Activated CD4-positive, alpha-beta T cell treated with anti-CD3 and anti-CD28 coated beads for 36 hours (primary cell): ENCODE measurements at regions not wholly inside any gene's neighbourhood (a gene's known extent, or its start where the extent isn't known, plus 50 kb on each side); places are given as distances from the start of the nearest gene placed in this dataset.

Experiments
- ATAC-seq: fragments of 200-7000 bp; cut with Tn5 transposase; one replicate; pipeline ENCODE4 v1.10.0; 2021; ENCODE audit warnings: mild to moderate bottlenecking, moderate library complexity
- CTCF ChIA-PET: fragments of 350-600 bp; sonication (Branson Sonifier 250); formaldehyde crosslinking; loops from one replicate; lab custom pipeline; 2021; ENCODE audit warnings: antibody characterized with exemption; lab: Charles Lee
- POLR2A ChIA-PET: fragments of 350-600 bp; sonication (Branson Sonifier 250); formaldehyde crosslinking; loops from one replicate; lab custom pipeline; 2021; ENCODE audit warnings: antibody characterized with exemption, inconsistent platforms; lab: Charles Lee
- DNase-seq: peaks from one replicate; pipeline ENCODE4 v3.0.0-alpha.2; 2020
- H3K27ac Mint-ChIP-seq: one replicate; pipeline ENCODE4 v1.8.0; 2021; ENCODE audit warnings: mixed read lengths
- H3K27me3 Mint-ChIP-seq: one replicate; pipeline ENCODE4 v1.8.0; 2021; ENCODE audit warnings: mixed read lengths
- H3K36me3 Mint-ChIP-seq: one replicate; pipeline ENCODE4 v1.8.0; 2021; ENCODE audit warnings: low read depth, mixed read lengths
- H3K4me1 Mint-ChIP-seq: one replicate; pipeline ENCODE4 v1.8.0; 2021; ENCODE audit warnings: mixed read lengths
- H3K4me3 Mint-ChIP-seq: one replicate; pipeline ENCODE4 v1.8.0; 2021; ENCODE audit warnings: mild to moderate bottlenecking, moderate library complexity, mixed read lengths
- H3K9me3 Mint-ChIP-seq: one replicate; pipeline ENCODE4 v1.8.0; 2021; ENCODE audit warnings: low read depth, mixed read lengths
- intact Hi-C, 2 experiments: fragments of 100-400 bp; cut with DNase I in 1 of 2; cut with micrococcal nuclease in 1 of 2; formaldehyde crosslinking; loops; one replicate each; pipeline versions ENCODE4 v1.14.2 to v1.15.1; 2022 to 2024; cut with DNase I, micrococcal nuclease

DNA sequence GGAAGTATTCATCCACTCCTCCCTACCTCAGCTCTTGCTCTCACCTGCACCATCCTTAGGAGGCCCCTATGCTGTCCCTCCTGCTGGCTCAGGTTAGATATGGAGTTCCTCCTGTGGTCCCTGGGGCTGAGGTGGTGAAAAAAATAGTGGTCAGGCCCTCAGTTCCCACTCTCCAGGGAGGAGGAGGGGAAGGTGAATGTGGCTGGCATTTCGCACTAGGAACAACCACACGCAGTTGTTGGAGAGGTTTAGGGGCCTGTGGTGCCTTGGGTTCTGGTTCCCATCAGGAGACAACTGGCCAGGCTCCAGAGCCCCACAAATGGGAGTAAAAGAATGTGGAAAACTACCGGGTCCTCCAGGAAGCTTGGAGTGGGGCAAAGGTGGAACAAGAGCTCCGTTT is 81.7 kb upstream of the HSPA9 start:
- ChIA-PET CTCF (interaction anchor here (0.7 to 1.2 kb wide), 3 partner anchors 63 to 462 kb away, joined by 3 to 5 read pairs (median 3); no protein-coding TSS in a partner anchor), POLR2A (no interaction called here)
- intact Hi-C loops: loop anchor here in 1 of 2 experiments (10.0 kb wide), 1 partner anchor 738 kb away; the partner anchor contains the start of gene PROB1
- Mint-ChIP-seq H3K4me3 (no peak overlapping the region), H3K27me3 (peaks cover 79% of the 10 kb centered on the region), H3K27ac (no peak overlapping the region), H3K36me3 (no peaks in the 10 kb centered on the region), H3K9me3 (no peaks in the 10 kb centered on the region), H3K4me1 (peaks cover 24% of the 10 kb centered on the region)
- DNase-seq: no peak
- no peak for ATAC-seq

GRCh38 chr5:138655530-138656190 is 80.5 kb upstream of the HSPA9 start:
- Mint-ChIP-seq H3K4me3 (no peak overlapping the region), H3K27ac (no peak overlapping the region), H3K4me1 (peaks cover 24% of the 10 kb centered on the region), H3K27me3 (peaks cover 76% of the 10 kb centered on the region), H3K36me3 (no peaks in the 10 kb centered on the region), H3K9me3 (no peaks in the 10 kb centered on the region)
- DNase-seq (no peak), ATAC-seq (no peak)
- ChIA-PET CTCF (interaction anchor here (0.8 kb wide), 1 partner anchor 15 kb away, joined by 3 read pairs; no protein-coding TSS in a partner anchor), POLR2A (no interaction called here)
- intact Hi-C loops: loop anchor here in 1 of 2 experiments (2.0 to 10.0 kb wide), 2 partner anchors 83 to 739 kb away; partner anchors contain the start of gene PROB1

GRCh38 chr5:138654281-138654867 is 79.2 kb upstream of the HSPA9 start:
- POLR2A ChIA-PET: interaction anchor here (0.6 to 1.4 kb wide), 3 partner anchors 84 to 93 kb away, joined by 3 to 10 read pairs (median 5); no protein-coding TSS in a partner anchor
- intact Hi-C loops: loop anchor here (1.0 to 10.0 kb wide), 8 partner anchors 79 to 740 kb away; partner anchors contain the start of genes CTNNA1 (in 1 of the 2), HSPA9 (in 1 of the 2) and PROB1 (in 1 of the 2)

GRCh38 chr5:138653502-138653901 is 78.3 kb upstream of the HSPA9 start:
- intact Hi-C loops: loop anchor here (5.0 to 10.0 kb wide), 5 partner anchors 89 to 741 kb away; partner anchors contain the start of genes CTNNA1 (in 1 of the 2) and PROB1 (in 1 of the 2)
- H3K4me1 Mint-ChIP-seq: peaks cover 24% of the 10 kb centered on the region
- no peak overlapping the region for H3K4me3 Mint-ChIP-seq
- ChIA-PET CTCF (interaction anchor here (1.0 kb wide), 1 partner anchor 8 kb away, joined by 3 read pairs; no protein-coding TSS in a partner anchor), POLR2A (no interaction called here)
- no peak for ATAC-seq
- H3K36me3 Mint-ChIP-seq: no peaks in the 10 kb centered on the region
- no peak overlapping the region for H3K27ac Mint-ChIP-seq
- peak; percentile 30 for DNase-seq
- peaks cover 74% of the 10 kb centered on the region for H3K27me3 Mint-ChIP-seq
- no peaks in the 10 kb centered on the region for H3K9me3 Mint-ChIP-seq

More at GRCh38 chr5:138654281-138654867, 79.2 kb upstream of the HSPA9 start:
- peaks cover 72% of the 10 kb centered on the region for H3K27me3 Mint-ChIP-seq
- H3K4me3 Mint-ChIP-seq: no peak overlapping the region
- no peaks in the 10 kb centered on the region for H3K36me3 Mint-ChIP-seq
- CTCF ChIA-PET: interaction anchor here (0.5 kb wide), 1 partner anchor 11 kb away, joined by 3 read pairs; no protein-coding TSS in a partner anchor
- H3K27ac Mint-ChIP-seq: peak overlapping the region; percentile 28
- DNase-seq (peak; percentile 81), ATAC-seq (peak; percentile 97)
- H3K4me1 Mint-ChIP-seq: peaks cover 24% of the 10 kb centered on the region
- H3K9me3 Mint-ChIP-seq: no peaks in the 10 kb centered on the region

DNA sequence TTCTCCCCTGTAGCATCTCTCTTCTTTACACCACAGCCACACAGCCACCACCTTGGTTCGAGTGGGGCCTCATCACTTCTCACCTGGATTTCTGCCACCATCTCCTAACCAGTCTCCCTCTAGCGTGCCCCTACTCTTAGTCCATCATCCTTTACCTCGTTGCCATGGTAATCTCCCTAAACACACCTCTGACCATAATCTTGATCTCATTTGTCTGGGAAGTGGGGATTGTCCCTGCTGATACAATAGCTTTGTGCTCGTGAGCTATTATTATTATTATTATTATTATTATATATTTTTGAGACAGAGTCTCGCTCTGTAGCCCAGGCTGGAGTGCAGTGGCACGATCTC is 76.5 kb upstream of the HSPA9 start:
- ATAC-seq: no peak
- no peaks in the 10 kb centered on the region for H3K9me3 Mint-ChIP-seq
- CTCF ChIA-PET: interaction anchor here (0.5 to 1.3 kb wide), 4 partner anchors 10 to 747 kb away, joined by 3 to 6 read pairs (median 4); no protein-coding TSS in a partner anchor
- no peak for DNase-seq
- H3K27ac Mint-ChIP-seq: no peak overlapping the region
- POLR2A ChIA-PET: no interaction called here
- no peak overlapping the region for H3K4me3 Mint-ChIP-seq
- no peaks in the 10 kb centered on the region for H3K36me3 Mint-ChIP-seq
- peaks cover 79% of the 10 kb centered on the region for H3K27me3 Mint-ChIP-seq
- peaks cover 24% of the 10 kb centered on the region for H3K4me1 Mint-ChIP-seq
- intact Hi-C loops: loop anchor here (5.0 to 10.0 kb wide), 5 partner anchors 91 to 743 kb away; partner anchors contain the start of genes CTNNA1 (in 1 of the 2) and PROB1 (in 1 of the 2)

GRCh38 chr5:138651058-138651766 is 76.0 kb upstream of the HSPA9 start:
- POLR2A ChIA-PET: no interaction called here
- H3K36me3 Mint-ChIP-seq: no peaks in the 10 kb centered on the region
- intact Hi-C loops: loop anchor here (5.0 to 10.0 kb wide), 5 partner anchors 91 to 744 kb away; partner anchors contain the start of genes CTNNA1 (in 1 of the 2) and PROB1 (in 1 of the 2)
- H3K27me3 Mint-ChIP-seq: peaks cover 79% of the 10 kb centered on the region
- H3K9me3 Mint-ChIP-seq: no peaks in the 10 kb centered on the region
- peaks cover 24% of the 10 kb centered on the region for H3K4me1 Mint-ChIP-seq
- CTCF ChIA-PET: interaction anchor here (0.5 to 1.3 kb wide), 4 partner anchors 9 to 747 kb away, joined by 3 to 6 read pairs (median 4); no protein-coding TSS in a partner anchor
- ATAC-seq (no peak), DNase-seq (no peak)
- no peak overlapping the region for H3K4me3 Mint-ChIP-seq
- H3K27ac Mint-ChIP-seq: no peak overlapping the region

DNA sequence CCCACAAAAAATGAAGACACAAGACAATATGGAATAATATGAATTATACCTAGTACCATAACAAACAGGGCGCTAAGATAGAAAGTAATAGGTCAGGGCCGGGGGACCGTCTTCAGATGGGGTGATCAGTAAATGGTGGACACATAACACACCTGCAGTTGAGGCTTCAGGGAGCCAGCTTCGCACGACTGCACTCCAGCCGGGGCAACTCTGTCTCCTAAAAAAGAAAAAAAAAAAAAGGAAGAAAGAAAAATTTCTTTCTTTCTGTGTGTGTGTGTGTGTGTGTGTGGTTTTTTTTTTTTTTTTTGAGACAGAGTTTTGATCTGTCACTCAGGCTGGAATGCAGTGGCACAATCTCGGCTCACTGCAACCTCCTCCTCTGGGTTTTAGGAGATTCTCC is 75.0 kb upstream of the HSPA9 start:
- Mint-ChIP-seq H3K4me3 (no peak overlapping the region), H3K27ac (no peak overlapping the region)
- intact Hi-C loops: loop anchor here (5.0 to 10.0 kb wide), 5 partner anchors 92 to 745 kb away; partner anchors contain the start of genes CTNNA1 (in 1 of the 2) and PROB1 (in 1 of the 2)

GRCh38 chr5:138649775-138650174 is 74.6 kb upstream of the HSPA9 start:
- intact Hi-C loops: loop anchor here (5.0 to 10.0 kb wide), 5 partner anchors 93 to 745 kb away; partner anchors contain the start of genes CTNNA1 (in 1 of the 2) and PROB1 (in 1 of the 2)
- ChIA-PET CTCF (interaction anchor here (0.6 kb wide), 1 partner anchor 14 kb away, joined by 3 read pairs; no protein-coding TSS in a partner anchor), POLR2A (no interaction called here)
- no peak for DNase-seq
- no peak for ATAC-seq
- peaks cover 75% of the 10 kb centered on the region for H3K27me3 Mint-ChIP-seq
- H3K4me1 Mint-ChIP-seq: peaks cover 15% of the 10 kb centered on the region
- H3K4me3 Mint-ChIP-seq: no peak overlapping the region
- no peak overlapping the region for H3K27ac Mint-ChIP-seq
- H3K9me3 Mint-ChIP-seq: no peaks in the 10 kb centered on the region
- H3K36me3 Mint-ChIP-seq: no peaks in the 10 kb centered on the region

More for the DNA sequence above, 75.0 kb upstream of the HSPA9 start:
- Mint-ChIP-seq H3K9me3 (no peaks in the 10 kb centered on the region), H3K36me3 (no peaks in the 10 kb centered on the region), H3K27me3 (peaks cover 74% of the 10 kb centered on the region), H3K4me1 (peaks cover 19% of the 10 kb centered on the region)
- ChIA-PET CTCF (interaction anchor here (0.6 kb wide), 1 partner anchor 13 kb away, joined by 3 read pairs; no protein-coding TSS in a partner anchor), POLR2A (no interaction called here)
- no peak for DNase-seq
- ATAC-seq: no peak

GRCh38 chr5:138649316-138649720 is 74.1 kb upstream of the HSPA9 start:
- Mint-ChIP-seq H3K4me1 (peaks cover 10% of the 10 kb centered on the region), H3K27me3 (peaks cover 79% of the 10 kb centered on the region), H3K36me3 (no peaks in the 10 kb centered on the region), H3K9me3 (no peaks in the 10 kb centered on the region), H3K4me3 (no peak overlapping the region), H3K27ac (no peak overlapping the region)
- ATAC-seq (no peak), DNase-seq (no peak)
- intact Hi-C loops: no loop called here
- ChIA-PET POLR2A (no interaction called here), CTCF (interaction anchor here (0.6 to 2.3 kb wide), 3 partner anchors 14 to 160 kb away, joined by 3 to 7 read pairs (median 3); no protein-coding TSS in a partner anchor)

GRCh38 chr5:138648841-138649240 is 73.6 kb upstream of the HSPA9 start:
- ChIA-PET CTCF (interaction anchor here (0.9 to 2.3 kb wide), 2 partner anchors 69 to 160 kb away, joined by 3 to 7 read pairs; no protein-coding TSS in a partner anchor), POLR2A (no interaction called here)
- Mint-ChIP-seq H3K9me3 (no peaks in the 10 kb centered on the region), H3K27me3 (peaks cover 78% of the 10 kb centered on the region), H3K4me3 (no peak overlapping the region), H3K36me3 (no peaks in the 10 kb centered on the region), H3K27ac (no peak overlapping the region), H3K4me1 (peaks cover 5% of the 10 kb centered on the region)
- DNase-seq (no peak), ATAC-seq (no peak)
- intact Hi-C loops: no loop called here
